SU-DHL-6 (cell line): ENCODE measurements at regions not wholly inside any gene's neighbourhood (a gene's known extent, or its start where the extent isn't known, plus 50 kb on each side); places are given as distances from the start of the nearest gene placed in this dataset.

Experiments used
- H2AFZ ChIP-seq: fragments of 200-600 bp; sonication (generic); 2 replicates; pipeline ENCODE4 v1.6.1; 2014; ENCODE audit warnings: low read depth, mild to moderate bottlenecking, moderate library complexity, mixed read lengths, antibody characterized with exemption, low read length; ENCODE audit not compliant: severe bottlenecking
- H3F3A ChIP-seq: fragments of 200-600 bp; shearing (Covaris generic); 2 replicates; pipeline ENCODE4 v1.6.0; 2016; ENCODE audit warnings: antibody characterized with exemption, mild to moderate bottlenecking; ENCODE audit not compliant: insufficient read depth
- H3K27ac ChIP-seq: fragments of 200-600 bp; sonication (generic); 2 replicates; pipeline ENCODE4 v1.5.1; 2016; ENCODE audit warnings: low read depth, mild to moderate bottlenecking, low read length, moderate library complexity, mixed read lengths
- H3K27me3 ChIP-seq: fragments of 200-600 bp; sonication (generic), shearing (Covaris generic); 2 replicates; pipeline ENCODE4 v1.6.0; 2014; ENCODE audit warnings: mild to moderate bottlenecking, low read length
- H3K36me3 ChIP-seq: fragments of 200-600 bp; sonication (generic); 2 replicates; pipeline ENCODE4 v1.6.1; 2014; ENCODE audit warnings: mild to moderate bottlenecking, low read length, mixed read lengths
- H3K4me2 ChIP-seq: fragments of 300-600, 200-600 bp; shearing (Covaris generic), sonication (generic); 2 replicates; pipeline ENCODE4 v1.6.0; 2014; ENCODE audit warnings: low read length, low read depth, mild to moderate bottlenecking; ENCODE audit not compliant: poor library complexity, severe bottlenecking
- H3K4me3 ChIP-seq: fragments of 200-600 bp; sonication (generic); 2 replicates; pipeline ENCODE4 v1.5.1; 2014; ENCODE audit warnings: antibody characterized with exemption, low read length, mild to moderate bottlenecking, mixed read lengths; ENCODE audit not compliant: insufficient read depth, poor library complexity, severe bottlenecking
- H3K79me2 ChIP-seq: fragments of 200-600 bp; sonication (generic); 2 replicates; pipeline ENCODE4 v1.6.1; 2014; ENCODE audit warnings: mild to moderate bottlenecking, low read length, moderate library complexity; ENCODE audit not compliant: insufficient read depth
- H3K9ac ChIP-seq: fragments of 200-600 bp; sonication (generic); 2 replicates; pipeline ENCODE4 v1.7.0; 2014; ENCODE audit warnings: mild to moderate bottlenecking, low read length
- H3K9me2 ChIP-seq: fragments of 200-600 bp; sonication (generic); replicated peaks from 2 replicates; pipeline ENCODE4 v1.6.1; 2014; ENCODE audit warnings: low read length; ENCODE audit not compliant: insufficient read depth
- H3K9me3 ChIP-seq: fragments of 200-600 bp; sonication (generic); 2 replicates; pipeline ENCODE4 v1.6.1; 2014; ENCODE audit warnings: low read length, mixed read lengths; ENCODE audit not compliant: insufficient read depth
- H4K20me1 ChIP-seq: fragments of 200-600 bp; sonication (generic); 2 replicates; pipeline ENCODE4 v1.6.1; 2014; ENCODE audit warnings: low read depth, mild to moderate bottlenecking, antibody characterized with exemption, low read length, moderate library complexity, mixed read lengths
- CTCF ChIP-seq: fragments of 200-600 bp; sonication (generic); IDR thresholded peaks from one replicate; pipeline ENCODE4 v1.5.1; 2017; ENCODE audit warnings: antibody characterized with exemption, mild to moderate bottlenecking, low read length, moderate library complexity; ENCODE audit not compliant: insufficient read depth, poor library complexity, severe bottlenecking
- EZH2phosphoT487 ChIP-seq: fragments of 200-600 bp; sonication (generic), shearing (Covaris generic); conservative IDR thresholded peaks from 2 replicates; pipeline ENCODE4 v1.6.1; 2018; ENCODE audit warnings: mild to moderate bottlenecking, antibody characterized with exemption, low read length, moderate library complexity, mixed read lengths

- H3K4me2 ChIP-seq: no peak overlapping the region
- H3K9me2 ChIP-seq: no peaks in the 10 kb centered on the region
- H4K20me1 ChIP-seq: no peaks in the 10 kb centered on the region
- no peaks in the 10 kb centered on the region for H3K9me3 ChIP-seq
- TF ChIP-seq CTCF (no peak), EZH2phosphoT487 (no peak)
- no peak overlapping the region for H3K4me3 ChIP-seq
- no peak overlapping the region for H3K9ac ChIP-seq
- H3K27me3 ChIP-seq: no peaks in the 10 kb centered on the region
- H2AFZ ChIP-seq: no peak overlapping the region
- H3K27ac ChIP-seq: no peak overlapping the region
- no peaks in the 10 kb centered on the region for H3F3A ChIP-seq
- H3K79me2 ChIP-seq: no peaks in the 10 kb centered on the region
- H3K36me3 ChIP-seq: no peaks in the 10 kb centered on the region
These were observed 611.6 kb upstream of the CADM1 start for GRCh38 chr11:116115801-116116200.

GRCh38 chr11:116114198-116114651, 610.0 kb upstream of the CADM1 start:
- no peaks in the 10 kb centered on the region for H3K36me3 ChIP-seq
- H4K20me1 ChIP-seq: no peaks in the 10 kb centered on the region
- TF ChIP-seq CTCF (no peak), EZH2phosphoT487 (no peak)
- no peak overlapping the region for H3K4me2 ChIP-seq
- H3K9me3 ChIP-seq: no peaks in the 10 kb centered on the region
- no peaks in the 10 kb centered on the region for H3F3A ChIP-seq
- H3K9ac ChIP-seq: no peak overlapping the region
- H3K4me3 ChIP-seq: no peak overlapping the region
- H2AFZ ChIP-seq: no peak overlapping the region
- H3K27me3 ChIP-seq: no peaks in the 10 kb centered on the region
- H3K27ac ChIP-seq: no peak overlapping the region
- no peaks in the 10 kb centered on the region for H3K79me2 ChIP-seq
- no peaks in the 10 kb centered on the region for H3K9me2 ChIP-seq

- no peaks in the 10 kb centered on the region for H3K9me3 ChIP-seq
- TF ChIP-seq CTCF (no peak), EZH2phosphoT487 (no peak)
- H2AFZ ChIP-seq: no peak overlapping the region
- no peaks in the 10 kb centered on the region for H3K27me3 ChIP-seq
- H3F3A ChIP-seq: no peaks in the 10 kb centered on the region
- H3K4me2 ChIP-seq: no peak overlapping the region
- H3K9me2 ChIP-seq: no peaks in the 10 kb centered on the region
- H3K4me3 ChIP-seq: no peak overlapping the region
- H3K79me2 ChIP-seq: no peaks in the 10 kb centered on the region
- no peak overlapping the region for H3K27ac ChIP-seq
- H4K20me1 ChIP-seq: no peaks in the 10 kb centered on the region
- H3K36me3 ChIP-seq: no peaks in the 10 kb centered on the region
- H3K9ac ChIP-seq: no peak overlapping the region
These were observed 608.1 kb upstream of the CADM1 start for GRCh38 chr11:116112087-116112935.
